Mesothelial cell of epicardium (in vitro differentiated cells): ENCODE measurements at regions not wholly inside any gene's neighbourhood (a gene's known extent, or its start where the extent isn't known, plus 50 kb on each side); places are given as distances from the start of the nearest gene placed in this dataset.

ENCODE experiments used
- DNase-seq, 2 experiments: peaks; one replicate each; pipeline ENCODE4 v3.0.0; 2021; ENCODE audit warnings: low spot score in 2 of 2; ENCODE audit not compliant: unreplicated experiment in 2 of 2
- H3K27ac Mint-ChIP-seq: 2 replicates; pipeline ENCODE4 v1.8.0; 2021; ENCODE audit warnings: mixed read lengths
- H3K27me3 Mint-ChIP-seq: 2 replicates; pipeline ENCODE4 v1.8.0; 2021; ENCODE audit warnings: low read depth, mixed read lengths
- H3K36me3 Mint-ChIP-seq: 2 replicates; pipeline ENCODE4 v1.8.0; 2021; ENCODE audit warnings: mixed read lengths
- H3K4me1 Mint-ChIP-seq: 2 replicates; pipeline ENCODE4 v1.8.0; 2021; ENCODE audit warnings: mixed read lengths
- H3K4me3 Mint-ChIP-seq: 2 replicates; pipeline ENCODE4 v1.8.0; 2021; ENCODE audit warnings: mild to moderate bottlenecking, moderate library complexity, mixed read lengths
- H3K9me3 Mint-ChIP-seq: 2 replicates; pipeline ENCODE4 v1.8.0; 2021; ENCODE audit warnings: mixed read lengths
- CTCF ChIP-seq: fragments of 200-600 bp; sonication (generic); IDR thresholded peaks from one replicate; pipeline ENCODE4 v1.5.0; 2021; ENCODE audit warnings: antibody characterized with exemption; ENCODE audit not compliant: unreplicated experiment

DNA sequence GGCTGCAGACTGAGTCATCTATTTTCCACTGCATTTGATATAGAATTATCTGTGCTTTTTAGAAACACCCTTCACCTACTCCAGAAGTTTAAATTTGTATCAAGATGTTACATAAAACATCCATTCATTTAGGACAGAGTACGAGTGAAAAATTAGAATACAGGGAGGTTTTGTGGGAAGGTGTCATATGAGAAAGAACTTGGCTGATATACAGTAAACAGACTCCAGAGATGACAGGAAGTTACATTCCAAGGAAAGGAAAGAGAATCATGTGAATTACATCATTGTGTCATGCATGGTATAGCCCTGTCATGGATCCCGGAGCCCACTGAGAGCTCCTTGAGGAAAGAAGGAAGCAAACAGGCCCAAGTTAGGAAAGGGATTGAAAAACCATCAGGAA lies 341.5 kb upstream of the PKDCC start:
- TF ChIP-seq CTCF: no peak
- peaks cover 2% of the 10 kb centered on the region for H3K27me3 Mint-ChIP-seq
- no peak for DNase-seq
- H3K27ac Mint-ChIP-seq: no peak overlapping the region
- H3K4me1 Mint-ChIP-seq: no peaks in the 10 kb centered on the region
- no peak overlapping the region for H3K4me3 Mint-ChIP-seq
- H3K36me3 Mint-ChIP-seq: no peaks in the 10 kb centered on the region
- H3K9me3 Mint-ChIP-seq: no peaks in the 10 kb centered on the region

DNA sequence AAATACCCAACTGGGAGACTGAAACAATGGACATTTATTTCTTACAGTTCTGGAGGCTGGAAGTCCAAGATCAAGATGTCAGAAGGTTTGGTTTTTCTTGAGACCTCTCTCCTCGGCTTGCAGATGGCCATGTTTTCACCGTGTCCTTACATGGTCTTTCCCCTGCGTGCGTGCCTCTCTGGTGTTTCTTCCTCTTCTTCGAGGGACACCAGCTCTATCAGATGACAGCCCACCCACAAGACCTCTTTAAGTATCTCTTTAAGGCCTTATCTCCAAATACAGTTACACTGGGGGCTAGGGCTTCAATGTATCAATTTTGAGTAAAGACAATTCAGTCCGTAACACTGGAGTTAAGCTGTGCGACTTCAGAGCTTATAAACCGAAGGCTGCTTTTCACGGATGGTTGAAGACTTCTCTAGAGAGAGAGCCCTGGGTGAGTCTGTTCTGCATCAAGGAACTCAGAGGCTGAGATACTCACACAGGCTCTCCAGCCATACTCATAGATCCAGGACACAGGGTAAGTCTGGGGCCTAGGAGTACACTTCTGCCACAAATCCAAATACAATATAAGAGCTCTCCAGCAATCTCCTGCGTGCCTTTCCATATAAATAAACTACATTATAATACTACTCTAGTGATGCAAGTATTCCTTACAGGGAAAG lies 339.9 kb upstream of the PKDCC start:
- no peak for DNase-seq
- Mint-ChIP-seq H3K4me1 (no peaks in the 10 kb centered on the region), H3K27me3 (peaks cover 2% of the 10 kb centered on the region), H3K9me3 (no peaks in the 10 kb centered on the region), H3K27ac (no peak overlapping the region), H3K4me3 (no peak overlapping the region), H3K36me3 (no peaks in the 10 kb centered on the region)
- no peak for TF ChIP-seq CTCF

- Mint-ChIP-seq H3K9me3 (no peaks in the 10 kb centered on the region), H3K4me3 (no peak overlapping the region), H3K36me3 (no peaks in the 10 kb centered on the region), H3K27me3 (no peaks in the 10 kb centered on the region), H3K4me1 (no peaks in the 10 kb centered on the region), H3K27ac (no peak overlapping the region)
- no peak for DNase-seq
- no peak for TF ChIP-seq CTCF
These were observed 337.9 kb upstream of the PKDCC start for GRCh38 chr2:41709702-41710599.

DNA sequence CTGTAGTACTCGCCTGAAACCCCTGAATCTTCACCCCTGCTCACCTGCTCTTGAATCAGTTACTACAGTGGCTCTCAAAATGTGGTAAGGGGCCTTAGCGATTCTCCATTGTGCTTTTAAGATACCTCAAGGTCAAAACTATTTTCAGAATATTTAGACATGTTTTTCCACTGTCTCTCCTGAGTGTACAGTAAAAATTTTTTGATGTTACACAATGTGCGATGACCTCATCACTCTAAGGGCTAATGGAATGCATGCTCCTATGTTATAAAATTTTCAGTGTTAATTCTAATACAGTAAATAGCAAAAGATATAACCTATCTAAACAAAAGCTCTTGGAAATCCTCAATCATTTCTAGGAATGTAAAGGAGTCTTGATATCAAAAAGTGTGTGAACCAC lies 336.9 kb upstream of the PKDCC start:
- H3K9me3 Mint-ChIP-seq: no peaks in the 10 kb centered on the region
- no peak overlapping the region for H3K27ac Mint-ChIP-seq
- H3K4me3 Mint-ChIP-seq: no peak overlapping the region
- TF ChIP-seq CTCF: no peak
- no peaks in the 10 kb centered on the region for H3K36me3 Mint-ChIP-seq
- no peaks in the 10 kb centered on the region for H3K27me3 Mint-ChIP-seq
- no peak for DNase-seq
- no peaks in the 10 kb centered on the region for H3K4me1 Mint-ChIP-seq

- Mint-ChIP-seq H3K27ac (no peak overlapping the region), H3K36me3 (no peaks in the 10 kb centered on the region), H3K4me3 (no peak overlapping the region), H3K27me3 (no peaks in the 10 kb centered on the region), H3K4me1 (no peaks in the 10 kb centered on the region), H3K9me3 (no peaks in the 10 kb centered on the region)
- no peak for TF ChIP-seq CTCF
- DNase-seq: no peak
These were observed 336.1 kb upstream of the PKDCC start for GRCh38 chr2:41711736-41712135.
